SKM-1 treated with dmso at 0.1 percent for 144 hours (cell line): ENCODE measurements at regions not wholly inside any gene's neighbourhood (a gene's known extent, or its start where the extent isn't known, plus 50 kb on each side); places are given as distances from the start of the nearest gene placed in this dataset.
"Not testable (repeated sequence)": the region's sequence is repeated elsewhere in the genome, so short reads cannot be mapped to it uniquely, and the experiment has no call there.

Experiments used
- DNase-seq: peaks from one replicate; lab custom pipeline; 2025; ENCODE audit not compliant: unreplicated experiment; lab: John Stamatoyannopoulos, UW

GRCh38 chr18:45339810-45340550, 275.3 kb upstream of the SLC14A2 start:
- DNase-seq = no peak

DNA sequence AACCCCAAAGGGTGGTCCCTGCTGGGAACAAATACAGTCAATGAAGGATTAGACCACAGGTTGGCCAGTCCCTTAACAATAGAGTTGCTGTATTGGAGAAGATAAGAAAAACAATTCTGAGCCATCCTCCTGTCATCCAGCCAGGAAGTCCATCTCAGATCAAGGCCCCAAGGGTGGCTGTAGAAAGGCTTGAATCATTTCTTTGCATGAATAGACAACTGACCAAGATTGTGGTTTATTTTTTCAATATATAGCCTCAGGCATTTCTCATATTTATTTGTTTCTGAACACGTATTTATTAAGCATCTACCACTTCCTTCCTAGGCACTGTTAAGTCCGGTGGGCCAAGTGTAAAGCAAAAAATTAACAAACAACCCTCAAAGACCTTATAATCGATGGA, 274.4 kb upstream of the SLC14A2 start:
- no peak for DNase-seq

GRCh38 chr18:45341454-45341853, 273.8 kb upstream of the SLC14A2 start:
- no peak for DNase-seq

DNA sequence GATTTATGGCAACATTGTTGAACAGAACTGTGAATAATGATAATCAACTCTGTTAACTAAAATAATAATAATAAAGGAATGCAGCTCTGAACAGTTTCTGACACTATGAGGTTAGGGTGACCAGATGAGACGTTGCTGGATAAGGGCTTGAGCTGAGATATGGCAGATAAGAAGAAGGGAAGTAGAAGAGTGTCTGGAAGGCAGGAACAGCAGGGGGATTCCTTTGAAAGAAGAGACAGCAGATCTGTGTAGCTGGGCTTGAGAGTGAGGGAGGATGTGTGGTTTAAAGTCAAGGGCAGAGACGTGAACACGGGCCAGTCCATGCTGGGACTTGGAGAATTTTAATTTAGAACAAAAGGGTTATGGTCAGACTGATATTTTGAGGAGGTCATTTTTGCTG, 273.1 kb upstream of the SLC14A2 start:
- DNase-seq = no peak

DNA sequence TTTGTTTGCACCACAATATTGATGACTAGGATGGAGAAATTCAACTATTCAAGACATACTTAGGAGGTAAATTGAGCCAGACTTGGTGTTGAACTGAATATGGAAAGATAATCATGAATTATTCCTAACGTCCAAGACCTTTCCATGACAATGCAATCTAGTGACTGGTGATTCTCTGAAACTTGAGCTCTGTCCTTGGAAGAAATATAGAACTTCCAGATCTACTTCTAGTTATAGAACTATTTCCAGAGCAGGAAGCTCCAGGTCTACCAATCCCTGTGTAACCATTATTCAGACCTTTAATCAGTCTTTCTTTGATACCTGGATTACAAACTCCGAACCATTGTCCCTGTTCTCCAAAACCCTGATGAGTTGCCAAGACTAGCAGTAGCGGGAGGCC, 272.6 kb upstream of the SLC14A2 start:
- no peak for DNase-seq

GRCh38 chr18:45343365-45343764, 271.9 kb upstream of the SLC14A2 start:
- DNase-seq = no peak

GRCh38 chr18:45344680-45345079, 270.6 kb upstream of the SLC14A2 start:
- not testable (repeated sequence) for DNase-seq

GRCh38 chr18:45349019-45349418, 266.3 kb upstream of the SLC14A2 start:
- DNase-seq = no peak

DNA sequence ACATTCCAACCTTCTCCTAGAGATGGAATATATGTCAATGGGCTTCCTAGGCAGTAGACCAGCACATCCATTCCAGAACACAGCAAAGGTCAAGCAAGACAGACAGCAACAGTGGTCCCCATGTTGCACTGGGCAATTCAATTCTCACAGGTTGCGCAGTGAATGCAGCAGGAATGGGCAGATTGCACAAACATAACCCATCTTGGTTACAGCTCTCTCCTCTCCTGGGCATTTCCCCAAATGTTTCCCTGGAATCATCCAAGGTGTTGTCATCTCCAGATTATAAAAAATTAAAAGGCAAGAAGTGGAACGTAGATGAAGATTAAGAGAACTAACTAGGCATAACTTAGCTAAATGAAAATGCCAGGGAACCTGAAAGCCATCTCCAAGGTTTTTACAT, 265.8 kb upstream of the SLC14A2 start:
- no peak for DNase-seq

DNA sequence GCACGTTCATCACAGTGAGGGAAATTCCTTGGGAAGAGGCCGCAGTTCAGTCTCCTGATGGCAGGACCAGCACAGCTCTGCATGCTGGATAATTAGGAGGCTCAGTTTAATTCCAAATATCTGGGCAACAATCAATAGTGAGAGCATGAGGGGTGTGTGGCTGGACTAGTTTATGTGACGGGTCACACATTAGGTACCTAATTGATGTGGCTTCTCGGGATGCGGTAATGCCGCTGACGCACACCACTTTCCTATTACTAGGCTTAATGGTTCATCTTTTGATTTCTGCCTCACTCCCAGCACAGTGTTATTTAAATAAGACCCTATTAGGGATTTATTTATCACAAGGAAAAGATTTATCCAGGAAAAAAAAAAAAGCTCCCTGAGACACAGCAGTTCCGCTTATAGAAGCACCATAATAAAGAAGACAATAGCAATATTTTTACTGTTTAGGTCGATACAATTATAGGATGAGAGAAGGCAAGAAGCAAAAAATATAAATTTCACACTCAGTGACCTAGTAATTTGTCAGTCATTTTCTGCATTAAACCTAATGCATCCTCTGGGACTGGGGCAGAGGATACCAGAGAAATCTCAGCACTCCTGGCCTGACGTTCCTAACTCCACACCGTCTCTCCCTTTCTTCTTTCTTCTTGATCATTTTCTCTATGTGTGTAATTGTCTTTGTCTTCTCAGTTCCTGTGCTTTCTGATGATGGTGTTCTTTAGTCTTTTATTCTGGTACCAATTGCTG, 264.7 kb upstream of the SLC14A2 start:
- no peak for DNase-seq

GRCh38 chr18:45352874-45353273, 262.4 kb upstream of the SLC14A2 start:
- no peak for DNase-seq

DNA sequence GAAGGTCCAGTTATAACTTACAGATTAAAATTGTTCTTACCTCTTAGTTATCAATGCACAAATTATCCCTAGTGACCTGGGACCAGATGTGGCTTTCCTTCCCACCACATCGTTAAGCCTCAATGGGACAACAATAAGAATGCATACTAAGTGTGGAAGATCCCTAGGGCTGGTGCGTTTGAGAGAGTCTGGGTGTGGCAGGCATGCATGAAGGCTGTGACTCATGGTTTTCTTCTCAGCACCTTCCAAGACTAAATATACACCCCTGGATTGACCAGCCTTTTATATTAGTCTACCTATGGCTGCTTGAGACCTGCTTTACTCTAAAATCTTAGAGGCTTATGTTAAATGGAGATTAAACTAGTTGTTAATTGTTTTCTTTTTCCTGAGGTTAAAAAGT, 261.7 kb upstream of the SLC14A2 start:
- DNase-seq = no peak

GRCh38 chr18:45355944-45356520, 259.2 kb upstream of the SLC14A2 start:
- no peak for DNase-seq

GRCh38 chr18:45357686-45358470, 257.4 kb upstream of the SLC14A2 start:
- DNase-seq = no peak

- no peak for DNase-seq
These were observed 255.8 kb upstream of the SLC14A2 start for GRCh38 chr18:45359275-45360009.

- no peak for DNase-seq
These were observed 254.0 kb upstream of the SLC14A2 start for GRCh38 chr18:45361125-45361851.

GRCh38 chr18:45363196-45363595, 252.1 kb upstream of the SLC14A2 start:
- no peak for DNase-seq

- no peak for DNase-seq
These were observed 249.4 kb upstream of the SLC14A2 start for GRCh38 chr18:45365835-45366234.

DNA sequence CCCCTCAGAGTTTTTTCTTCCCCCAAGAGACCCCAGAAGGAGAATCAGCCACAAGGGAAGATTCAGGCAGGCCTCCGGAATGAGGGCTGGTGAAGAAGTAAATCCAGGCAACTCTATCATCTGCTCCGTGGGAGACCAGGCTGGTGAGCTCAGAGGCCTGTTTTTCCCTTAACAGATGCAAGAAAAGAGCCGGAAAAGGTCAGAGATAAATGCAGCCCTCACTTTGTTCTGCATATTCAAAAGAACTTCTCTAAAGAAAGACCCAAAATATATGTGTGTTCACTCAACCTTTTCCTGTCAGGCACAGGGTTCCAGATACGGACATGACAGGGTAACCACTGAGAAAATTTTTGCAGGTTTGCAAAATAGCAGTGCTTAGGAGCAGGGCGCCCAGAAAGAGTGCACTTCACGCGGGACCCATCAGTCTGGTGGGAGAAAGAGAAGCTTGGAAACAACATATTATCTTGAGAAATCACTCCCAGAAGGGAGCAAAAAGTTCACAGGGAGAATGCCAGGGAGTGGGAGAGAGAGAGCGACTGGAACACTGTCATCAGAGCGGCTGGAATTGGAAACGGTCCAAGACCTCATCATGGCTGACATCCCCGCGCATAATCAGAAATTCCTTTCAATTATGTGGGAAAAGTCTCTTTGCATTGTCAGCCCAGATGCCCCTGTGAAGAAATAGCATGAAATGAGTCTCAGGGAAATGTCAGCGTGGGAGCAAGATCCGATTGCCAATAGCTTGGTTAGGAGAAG, 244.8 kb upstream of the SLC14A2 start:
- DNase-seq = no peak
